ENCODE measurements at regions not wholly inside any gene's neighbourhood (a gene's known extent, or its start where the extent isn't known, plus 50 kb on each side); places are given as distances from the start of the nearest gene placed in this dataset.

GRCh38 chr3:72299321-72299802 is 514.4 kb upstream of the PROK2 start:
- DNase-seq (ENCODE audit: insufficient read length, low spot score) (no peak), FAIRE-seq (no peak)
- TF ChIP-seq POLR2A (IDR thresholded peaks at IDR 0.05; ENCODE audit: low read depth, low read length), result no peak

- no peak for TF ChIP-seq POLR2A (IDR thresholded peaks at IDR 0.05; ENCODE audit: low read depth, low read length)
- no peak for FAIRE-seq
- DNase-seq (ENCODE audit: insufficient read length, low spot score), result no peak
Observed at GRCh38 chr3:72298201-72299152, 513.5 kb upstream of the PROK2 start.

- FAIRE-seq, result no peak
- no peak for TF ChIP-seq POLR2A (IDR thresholded peaks at IDR 0.05; ENCODE audit: low read depth, low read length)
- DNase-seq (ENCODE audit: insufficient read length, low spot score), result no peak
Observed at GRCh38 chr3:72297481-72297880, 512.5 kb upstream of the PROK2 start.

GRCh38 chr3:72296477-72297111 is 511.6 kb upstream of the PROK2 start:
- DNase-seq (ENCODE audit: insufficient read length, low spot score) (no peak), FAIRE-seq (no peak)
- no peak for TF ChIP-seq POLR2A (IDR thresholded peaks at IDR 0.05; ENCODE audit: low read depth, low read length)

DNA sequence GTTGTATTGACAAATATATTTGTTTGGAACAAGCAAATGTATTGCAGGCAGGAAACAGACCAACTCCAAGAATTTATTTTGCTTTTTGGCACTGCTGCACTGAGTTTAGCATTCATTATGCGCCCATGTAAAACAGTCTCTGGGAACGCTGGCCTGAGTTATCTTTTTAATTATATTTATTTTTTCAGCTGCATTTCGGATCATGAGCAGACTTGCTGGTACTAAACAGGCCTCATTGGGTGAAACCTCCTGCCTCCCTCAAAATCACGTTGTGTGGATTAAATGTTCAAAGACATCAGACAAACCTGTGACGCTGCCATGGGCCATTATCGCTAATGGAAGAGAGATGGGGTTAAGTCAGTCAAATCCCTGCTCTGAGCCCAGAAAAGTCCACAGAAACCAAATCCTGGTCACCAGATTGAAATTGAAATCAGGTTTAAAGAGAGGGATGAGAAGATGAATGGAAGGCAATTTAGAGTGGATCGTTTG is 511.1 kb upstream of the PROK2 start:
- no peak for FAIRE-seq
- DNase-seq (ENCODE audit: insufficient read length, low spot score), result no peak
- TF ChIP-seq POLR2A (IDR thresholded peaks at IDR 0.05; ENCODE audit: low read depth, low read length), result no peak

DNA sequence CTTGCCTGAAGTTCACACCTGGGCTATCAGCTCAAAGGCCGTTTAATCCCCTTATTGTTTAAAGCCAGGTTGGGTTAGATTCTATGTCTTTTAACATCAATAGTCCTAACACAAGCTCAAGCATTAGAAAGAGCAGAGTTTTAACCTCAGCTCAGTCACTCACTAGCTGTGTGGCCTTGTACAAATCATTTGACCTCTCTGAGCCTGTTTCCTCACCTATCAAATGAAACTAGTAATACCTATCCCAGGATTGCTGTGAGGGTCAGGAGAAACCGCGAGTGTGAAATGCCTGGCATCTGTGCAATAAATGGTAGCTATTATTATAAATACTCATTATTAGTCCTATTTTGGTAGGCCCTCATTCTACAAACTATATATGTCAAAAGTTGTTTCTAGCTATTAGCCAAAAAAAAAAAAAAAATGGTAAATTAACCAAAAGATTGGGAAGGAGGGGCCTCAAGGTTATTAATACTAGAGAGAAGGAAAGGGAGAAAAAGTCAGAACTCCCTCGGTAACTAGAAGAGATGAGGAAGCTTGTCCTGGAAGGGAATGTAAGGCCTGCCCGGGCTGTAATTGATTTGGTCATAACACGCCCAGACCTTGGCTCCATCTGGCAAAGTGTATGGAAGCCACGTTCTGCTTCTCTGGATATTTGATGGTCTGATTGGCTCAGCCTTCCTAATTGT is 510.5 kb upstream of the PROK2 start:
- TF ChIP-seq POLR2A (IDR thresholded peaks at IDR 0.05; ENCODE audit: low read depth, low read length), result no peak
- DNase-seq (ENCODE audit: insufficient read length, low spot score), result no peak
- FAIRE-seq, result no peak

- TF ChIP-seq POLR2A (IDR thresholded peaks at IDR 0.05; ENCODE audit: low read depth, low read length), result no peak
- no peak for FAIRE-seq
- DNase-seq (ENCODE audit: insufficient read length, low spot score), result no peak
Observed at GRCh38 chr3:72290859-72291638, 506.1 kb upstream of the PROK2 start.

- FAIRE-seq, result no peak
- DNase-seq (ENCODE audit: insufficient read length, low spot score), result no peak
- TF ChIP-seq POLR2A (IDR thresholded peaks at IDR 0.05; ENCODE audit: low read depth, low read length), result no peak
Observed at GRCh38 chr3:72289692-72290071, 504.7 kb upstream of the PROK2 start.

DNA sequence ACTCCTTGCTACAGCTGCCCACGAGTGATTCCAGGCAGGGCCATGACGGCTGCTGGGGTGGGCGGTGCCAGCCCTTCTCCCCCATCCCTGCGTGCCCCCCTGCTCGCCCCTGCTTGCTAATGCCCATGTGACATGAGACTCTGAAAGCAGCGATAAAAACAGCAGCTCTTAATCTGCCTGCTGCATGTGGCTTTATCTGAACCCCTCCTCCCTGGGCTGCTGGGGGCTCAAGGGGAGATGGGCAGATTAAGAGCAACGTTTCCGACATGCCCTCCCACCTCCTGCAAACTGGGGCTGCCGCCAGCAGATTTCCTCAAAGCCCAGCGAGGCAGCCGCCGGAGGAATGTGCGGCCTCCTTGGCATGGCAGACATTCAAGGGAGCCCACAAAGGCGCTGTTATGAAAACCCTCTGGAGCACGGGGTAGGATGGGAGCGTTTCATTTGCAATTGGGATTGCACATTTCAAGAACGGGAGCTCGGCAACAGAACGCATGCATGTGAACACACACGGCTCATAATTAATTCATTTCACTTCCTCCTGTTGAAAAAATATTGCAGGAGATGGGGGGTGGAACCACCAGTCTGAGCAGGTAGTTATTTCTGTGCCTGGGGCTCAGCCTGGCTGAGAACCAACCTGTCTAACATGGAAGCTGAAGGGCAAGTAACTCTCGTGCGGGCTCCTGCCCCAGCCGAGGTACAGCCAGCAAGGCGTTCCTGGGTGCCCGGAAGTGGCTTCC is 504.2 kb upstream of the PROK2 start:
- DNase-seq (ENCODE audit: insufficient read length, low spot score) (no peak), FAIRE-seq (no peak)
- no peak for TF ChIP-seq POLR2A (IDR thresholded peaks at IDR 0.05; ENCODE audit: low read depth, low read length)

DNA sequence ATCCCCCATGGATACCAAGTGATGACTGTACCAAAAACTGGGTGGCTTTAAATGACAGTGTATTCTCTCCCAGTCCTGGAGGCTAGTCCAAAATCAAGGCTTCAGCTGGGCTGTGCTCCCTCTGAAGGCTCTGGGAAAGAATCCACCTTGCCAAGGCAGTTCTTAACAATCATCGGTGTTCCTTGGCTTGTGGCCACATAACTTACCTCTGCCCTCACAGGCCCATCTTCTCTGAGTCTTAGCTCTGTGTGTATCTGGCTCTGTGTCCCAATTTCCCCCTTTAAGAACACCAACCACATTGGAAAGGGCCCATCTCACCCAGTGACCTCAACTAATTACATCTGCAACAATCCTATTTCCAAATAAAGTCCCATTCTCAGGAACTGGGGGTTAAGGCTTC is 503.0 kb upstream of the PROK2 start:
- DNase-seq (ENCODE audit: insufficient read length, low spot score), result no peak
- no peak for TF ChIP-seq POLR2A (IDR thresholded peaks at IDR 0.05; ENCODE audit: low read depth, low read length)
- FAIRE-seq, result no peak

GRCh38 chr3:72285502-72285901 is 500.6 kb upstream of the PROK2 start:
- FAIRE-seq, result no peak

DNA sequence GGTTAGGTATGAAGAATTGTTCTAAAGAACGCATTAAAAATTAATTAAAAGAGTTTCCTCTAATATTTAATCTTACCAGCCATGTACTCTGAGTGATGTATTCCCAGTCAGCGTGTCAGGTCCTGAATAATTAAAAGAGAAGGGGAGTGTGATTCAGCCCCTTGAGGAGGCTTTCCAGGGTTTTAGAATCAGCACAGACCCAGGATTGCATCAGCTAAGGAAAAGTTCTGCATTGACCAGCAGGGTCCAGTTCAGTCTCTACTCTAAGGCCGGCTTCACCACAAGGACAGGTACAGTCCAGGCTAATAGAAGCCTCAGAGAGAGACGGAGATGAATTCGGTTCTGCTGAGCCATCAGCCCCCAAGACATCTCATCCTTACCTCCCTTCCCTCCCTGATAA is 499.5 kb upstream of the PROK2 start:
- DNase-seq (ENCODE audit: insufficient read length, low spot score) (no peak), FAIRE-seq (no peak)
- TF ChIP-seq POLR2A (IDR thresholded peaks at IDR 0.05; ENCODE audit: low read depth, low read length), result no peak

More at GRCh38 chr3:72285502-72285901, 500.6 kb upstream of the PROK2 start:
- no peak for DNase-seq (ENCODE audit: insufficient read length, low spot score)
- TF ChIP-seq POLR2A (IDR thresholded peaks at IDR 0.05; ENCODE audit: low read depth, low read length), result no peak

- DNase-seq (ENCODE audit: insufficient read length, low spot score), result no peak
- FAIRE-seq, result no peak
- TF ChIP-seq POLR2A (IDR thresholded peaks at IDR 0.05; ENCODE audit: low read depth, low read length), result no peak
Observed at GRCh38 chr3:72282918-72283317, 498.0 kb upstream of the PROK2 start.

All from H54 (cell line).